Prostate gland (tissue), 2 donors: ENCODE measurements at regions not wholly inside any gene's neighbourhood (a gene's known extent, or its start where the extent isn't known, plus 50 kb on each side); places are given as distances from the start of the nearest gene placed in this dataset.

Experiments used
- POLR2A ChIP-seq: fragments of 450-650 bp; IDR thresholded peaks from one replicate; pipeline ENCODE4 v1.6.1; 2016; ENCODE audit warnings: antibody characterized with exemption, mild to moderate bottlenecking
- POLR2AphosphoS5 ChIP-seq: sonication (generic); formaldehyde crosslinking; IDR thresholded peaks from one replicate; pipeline ENCODE4 v1.6.1; 2017; ENCODE audit warnings: antibody characterized with exemption
- TF ChIP-seq, protein P1 (sequence below), 4 experiments: fragments of 200-600 bp in 2 of 4; fragments of 450-650 bp in 2 of 4; sonication (generic) in 2 of 4; IDR thresholded peaks; 1 replicate in 3 of 4; 2 replicates in 1 of 4; pipeline ENCODE4 v1.5.1; 2016 to 2019; ENCODE audit warnings: antibody characterized with exemption in 4 of 4, mild to moderate bottlenecking in 2 of 4, moderate library complexity in 2 of 4

GRCh38 chr13:22642088-22642487, 538.7 kb upstream of the SGCG start:
- TF ChIP-seq, protein P1, sequence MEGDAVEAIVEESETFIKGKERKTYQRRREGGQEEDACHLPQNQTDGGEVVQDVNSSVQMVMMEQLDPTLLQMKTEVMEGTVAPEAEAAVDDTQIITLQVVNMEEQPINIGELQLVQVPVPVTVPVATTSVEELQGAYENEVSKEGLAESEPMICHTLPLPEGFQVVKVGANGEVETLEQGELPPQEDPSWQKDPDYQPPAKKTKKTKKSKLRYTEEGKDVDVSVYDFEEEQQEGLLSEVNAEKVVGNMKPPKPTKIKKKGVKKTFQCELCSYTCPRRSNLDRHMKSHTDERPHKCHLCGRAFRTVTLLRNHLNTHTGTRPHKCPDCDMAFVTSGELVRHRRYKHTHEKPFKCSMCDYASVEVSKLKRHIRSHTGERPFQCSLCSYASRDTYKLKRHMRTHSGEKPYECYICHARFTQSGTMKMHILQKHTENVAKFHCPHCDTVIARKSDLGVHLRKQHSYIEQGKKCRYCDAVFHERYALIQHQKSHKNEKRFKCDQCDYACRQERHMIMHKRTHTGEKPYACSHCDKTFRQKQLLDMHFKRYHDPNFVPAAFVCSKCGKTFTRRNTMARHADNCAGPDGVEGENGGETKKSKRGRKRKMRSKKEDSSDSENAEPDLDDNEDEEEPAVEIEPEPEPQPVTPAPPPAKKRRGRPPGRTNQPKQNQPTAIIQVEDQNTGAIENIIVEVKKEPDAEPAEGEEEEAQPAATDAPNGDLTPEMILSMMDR (IDR thresholded peaks at IDR 0.05) = no peak
- TF ChIP-seq POLR2A (no peak), POLR2AphosphoS5 (no peak)
